Kidney epithelial cell (primary cell): ENCODE measurements at regions not wholly inside any gene's neighbourhood (a gene's known extent, or its start where the extent isn't known, plus 50 kb on each side); places are given as distances from the start of the nearest gene placed in this dataset.

Experiments
- DNase-seq: peaks from one replicate; pipeline ENCODE4 v3.0.0-alpha.2; 2010; ENCODE audit warnings: low read depth
- H3K27me3 ChIP-seq: 2 replicates; pipeline ENCODE4 v1.6.0; 2011; ENCODE audit warnings: low read length; ENCODE audit not compliant: control insufficient read depth, insufficient read depth
- H3K36me3 ChIP-seq: 2 replicates; pipeline ENCODE4 v1.5.1; 2011; ENCODE audit warnings: low read length; ENCODE audit not compliant: control insufficient read depth, insufficient read depth
- H3K4me3 ChIP-seq: 2 replicates; pipeline ENCODE4 v1.5.1; 2011; ENCODE audit warnings: low read depth, mild to moderate bottlenecking, control low read depth, low read length
- TF ChIP-seq, protein P1 (sequence below): IDR thresholded peaks from 2 replicates; pipeline ENCODE4 v1.5.1; 2011; ENCODE audit warnings: mild to moderate bottlenecking, moderate library complexity, low read length, control low read depth, inconsistent platforms; ENCODE audit not compliant: insufficient read depth, poor library complexity, severe bottlenecking

DNA sequence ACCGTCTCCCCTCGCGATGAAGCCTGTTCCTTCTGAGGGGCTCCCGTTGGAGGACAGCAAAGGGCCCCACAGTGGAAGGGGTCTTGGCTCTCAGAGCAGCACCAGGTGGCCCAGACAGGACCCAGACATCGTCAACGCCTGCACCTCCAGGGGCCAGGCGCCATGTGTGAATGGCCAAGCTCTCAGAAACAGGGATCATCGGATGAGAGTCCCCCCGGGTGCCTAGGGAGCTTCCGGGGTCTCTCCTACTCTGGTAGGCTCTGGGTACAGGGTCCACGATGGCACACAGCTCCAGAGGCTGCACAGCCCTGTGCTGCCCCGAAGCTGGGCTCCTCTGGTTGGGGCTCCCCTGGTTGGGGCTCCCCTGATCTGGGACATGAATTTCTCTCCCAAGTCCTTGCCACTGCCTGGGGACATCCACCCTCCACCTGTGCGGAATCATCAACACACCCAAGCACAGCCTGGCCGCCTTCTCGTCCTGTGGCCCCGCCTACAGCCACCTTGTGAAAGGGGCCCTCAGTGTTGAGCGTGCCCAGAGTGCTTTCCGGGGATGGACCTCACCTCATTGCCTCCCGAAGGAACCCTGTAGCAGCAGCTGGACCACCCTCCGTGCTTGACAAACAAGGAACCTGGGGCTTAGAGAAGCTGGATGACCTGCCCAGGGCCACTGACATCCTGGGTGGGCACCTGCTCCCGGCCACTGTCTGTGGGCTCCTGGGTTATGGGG, 929.0 kb downstream of the BRD1 start:
- DNase-seq, result no peak
- no peaks in the 10 kb centered on the region for H3K27me3 ChIP-seq
- no peak overlapping the region for H3K4me3 ChIP-seq
- TF ChIP-seq, protein P1, sequence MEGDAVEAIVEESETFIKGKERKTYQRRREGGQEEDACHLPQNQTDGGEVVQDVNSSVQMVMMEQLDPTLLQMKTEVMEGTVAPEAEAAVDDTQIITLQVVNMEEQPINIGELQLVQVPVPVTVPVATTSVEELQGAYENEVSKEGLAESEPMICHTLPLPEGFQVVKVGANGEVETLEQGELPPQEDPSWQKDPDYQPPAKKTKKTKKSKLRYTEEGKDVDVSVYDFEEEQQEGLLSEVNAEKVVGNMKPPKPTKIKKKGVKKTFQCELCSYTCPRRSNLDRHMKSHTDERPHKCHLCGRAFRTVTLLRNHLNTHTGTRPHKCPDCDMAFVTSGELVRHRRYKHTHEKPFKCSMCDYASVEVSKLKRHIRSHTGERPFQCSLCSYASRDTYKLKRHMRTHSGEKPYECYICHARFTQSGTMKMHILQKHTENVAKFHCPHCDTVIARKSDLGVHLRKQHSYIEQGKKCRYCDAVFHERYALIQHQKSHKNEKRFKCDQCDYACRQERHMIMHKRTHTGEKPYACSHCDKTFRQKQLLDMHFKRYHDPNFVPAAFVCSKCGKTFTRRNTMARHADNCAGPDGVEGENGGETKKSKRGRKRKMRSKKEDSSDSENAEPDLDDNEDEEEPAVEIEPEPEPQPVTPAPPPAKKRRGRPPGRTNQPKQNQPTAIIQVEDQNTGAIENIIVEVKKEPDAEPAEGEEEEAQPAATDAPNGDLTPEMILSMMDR, result no peak
- H3K36me3 ChIP-seq, result no peaks in the 10 kb centered on the region

- no peaks in the 10 kb centered on the region for H3K27me3 ChIP-seq
- H3K4me3 ChIP-seq, result no peak overlapping the region
- DNase-seq, result no peak
- H3K36me3 ChIP-seq, result no peaks in the 10 kb centered on the region
- TF ChIP-seq, protein P1, result no peak
Observed at GRCh38 chr22:48897645-48898370, 929.9 kb downstream of the BRD1 start.

DNA sequence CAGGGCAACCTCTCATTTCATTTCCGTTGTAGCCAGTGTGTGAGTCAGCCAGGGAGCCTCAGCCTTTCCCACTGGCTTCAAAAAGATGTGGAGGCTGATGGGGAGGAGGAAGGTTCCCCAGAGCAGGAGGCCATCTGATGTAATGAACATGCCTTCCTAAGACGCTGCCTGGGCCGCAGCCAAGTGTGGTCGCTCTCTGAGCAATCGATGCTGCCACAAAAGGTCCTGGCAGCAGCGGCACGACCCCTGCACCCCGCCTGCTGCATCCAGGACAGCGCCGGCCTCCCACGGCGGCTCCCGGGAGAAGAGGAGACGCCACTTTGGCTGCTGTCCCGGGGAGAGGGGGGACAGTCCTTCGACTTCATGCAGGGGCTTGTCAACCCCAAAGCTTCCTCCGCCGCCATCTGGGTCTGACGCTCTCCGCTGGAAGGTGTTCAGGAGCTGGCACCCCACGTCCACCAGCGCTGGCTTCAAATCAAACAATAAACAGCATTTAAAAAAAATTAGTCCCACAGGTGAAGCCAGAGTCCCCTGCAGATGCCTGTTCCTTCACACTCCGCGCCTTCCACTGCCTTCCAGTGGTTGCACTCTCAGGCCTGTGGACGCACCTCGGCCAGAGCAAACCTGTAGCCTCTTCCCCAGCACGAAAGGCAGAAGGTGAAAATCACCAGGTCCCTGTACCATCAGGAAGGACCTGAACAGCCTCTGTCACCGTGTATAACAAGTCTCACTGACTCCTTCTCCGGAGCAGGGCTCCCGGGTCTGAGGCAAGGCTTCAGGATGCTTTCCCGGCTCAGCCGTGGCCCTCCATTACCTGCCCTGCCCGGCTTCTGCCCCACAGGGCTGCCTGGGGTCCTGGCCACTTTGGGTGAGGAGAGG, 930.7 kb downstream of the BRD1 start:
- no peak for DNase-seq

GRCh38 chr22:48895831-48896765, 931.6 kb downstream of the BRD1 start:
- Histone ChIP-seq H3K27me3 (no peaks in the 10 kb centered on the region), H3K36me3 (no peaks in the 10 kb centered on the region), H3K4me3 (no peak overlapping the region)
- TF ChIP-seq, protein P1, result no peak
- no peak for DNase-seq

More for the DNA sequence above, 930.7 kb downstream of the BRD1 start:
- Histone ChIP-seq H3K27me3 (no peaks in the 10 kb centered on the region), H3K36me3 (no peaks in the 10 kb centered on the region), H3K4me3 (no peak overlapping the region)
- TF ChIP-seq, protein P1, result no peak

- no peaks in the 10 kb centered on the region for H3K27me3 ChIP-seq
- H3K4me3 ChIP-seq, result no peak overlapping the region
- no peak for DNase-seq
- H3K36me3 ChIP-seq, result no peaks in the 10 kb centered on the region
- TF ChIP-seq, protein P1, result no peak
Observed at GRCh38 chr22:48895336-48895735, 932.3 kb downstream of the BRD1 start.
